Fibroblast of pulmonary artery (primary cell): ENCODE measurements at regions not wholly inside any gene's neighbourhood (a gene's known extent, or its start where the extent isn't known, plus 50 kb on each side); places are given as distances from the start of the nearest gene placed in this dataset.

ENCODE experiments used
- DNase-seq: peaks from one replicate; pipeline ENCODE4 v3.0.0-alpha.2; 2010; ENCODE audit warnings: low read depth
- H3K4me3 ChIP-seq: replicated peaks from 2 replicates; pipeline ENCODE4 v1.5.1; 2011; ENCODE audit warnings: low read depth, mild to moderate bottlenecking, control low read depth, low read length, moderate library complexity
- CTCF ChIP-seq: IDR thresholded peaks from 2 replicates; pipeline ENCODE4 v1.5.1; 2011; ENCODE audit warnings: mild to moderate bottlenecking, control low read depth, low read length, inconsistent platforms; ENCODE audit errors: missing control alignments

DNA sequence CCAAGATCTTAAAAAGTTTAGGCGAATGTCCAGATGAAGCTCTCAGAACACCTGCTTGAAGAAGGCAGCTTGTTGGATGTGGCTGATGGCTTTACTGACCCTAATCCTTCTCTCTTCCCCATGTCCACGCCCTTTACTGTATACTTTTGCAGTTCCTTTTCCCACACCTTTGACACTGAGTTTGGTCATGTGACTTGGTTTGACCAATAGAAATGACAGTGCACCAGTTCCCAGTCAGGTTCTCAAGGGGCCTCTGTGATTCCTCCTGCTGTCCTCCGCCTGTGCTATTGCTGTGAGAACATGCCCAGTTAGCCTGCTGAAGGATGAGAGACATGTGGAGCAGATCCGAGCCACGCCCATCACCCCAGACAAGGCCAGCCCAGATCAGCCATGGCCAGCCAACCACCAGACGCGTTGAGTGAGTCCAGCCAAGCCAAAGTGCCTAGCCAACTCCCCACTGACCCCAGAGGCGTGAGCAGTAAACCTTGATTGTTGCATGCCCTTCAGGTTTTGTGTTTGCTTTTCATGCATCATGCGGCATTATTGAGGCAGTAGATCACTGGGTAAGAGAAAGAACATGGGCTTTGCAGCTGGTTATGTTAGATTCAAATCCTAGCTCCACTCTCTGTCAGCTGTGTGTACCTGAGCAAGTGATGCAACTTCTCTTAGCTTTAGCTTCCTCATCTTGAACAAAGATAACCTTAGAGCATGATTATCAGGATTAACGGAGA, 258.0 kb upstream of the SIX2 start:
- no peak for TF ChIP-seq CTCF
- H3K4me3 ChIP-seq, result no peak overlapping the region
- no peak for DNase-seq

DNA sequence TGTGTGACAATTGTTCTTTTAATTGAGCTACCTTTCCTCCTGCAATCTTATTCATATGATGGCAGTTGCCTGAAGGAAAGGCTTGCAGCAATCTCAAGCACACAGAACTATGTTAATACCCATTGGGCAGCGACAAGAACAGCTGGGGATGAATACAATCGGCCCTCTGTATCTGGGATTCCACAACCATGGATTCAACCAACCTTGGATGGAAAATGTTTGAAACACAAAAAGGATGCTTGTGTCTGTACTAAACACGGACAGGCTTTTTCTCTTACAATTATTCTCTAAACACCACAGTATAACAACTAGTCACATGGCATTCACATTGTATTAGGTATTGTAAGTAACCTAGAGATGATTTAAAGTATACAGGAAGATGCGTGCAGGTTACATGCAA, 256.1 kb upstream of the SIX2 start:
- no peak for DNase-seq
- no peak overlapping the region for H3K4me3 ChIP-seq
- TF ChIP-seq CTCF, result no peak

- no peak for TF ChIP-seq CTCF
- no peak for DNase-seq
- H3K4me3 ChIP-seq, result no peak overlapping the region
Measured at GRCh38 chr2:45264227-45265225, 255.3 kb upstream of the SIX2 start.

- DNase-seq, result no peak
- H3K4me3 ChIP-seq, result no peak overlapping the region
- TF ChIP-seq CTCF, result no peak
Measured at GRCh38 chr2:45263147-45263546, 253.9 kb upstream of the SIX2 start.

DNA sequence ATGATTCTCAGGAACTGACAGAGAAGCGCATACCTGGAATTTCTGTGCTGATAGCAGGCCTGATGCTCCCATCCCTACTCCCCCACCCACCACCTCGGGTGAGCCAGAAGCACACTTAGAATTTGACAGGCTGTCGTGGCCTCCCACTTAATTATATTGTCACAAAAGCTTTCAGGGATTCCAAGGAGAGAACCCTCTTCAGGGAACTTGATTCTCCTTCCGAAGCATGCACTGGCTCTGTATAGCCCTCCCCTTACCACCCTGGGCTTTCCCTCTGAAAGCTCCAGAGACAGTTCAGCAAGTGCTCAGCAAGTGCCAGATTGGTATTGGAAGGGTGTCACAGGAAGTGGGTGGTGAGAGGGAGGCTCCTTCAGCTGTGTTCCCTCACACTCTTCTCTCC, 252.5 kb upstream of the SIX2 start:
- TF ChIP-seq CTCF, result no peak
- no peak overlapping the region for H3K4me3 ChIP-seq
- no peak for DNase-seq

GRCh38 chr2:45260946-45261345, 251.7 kb upstream of the SIX2 start:
- DNase-seq, result no peak
- H3K4me3 ChIP-seq, result no peak overlapping the region
- no peak for TF ChIP-seq CTCF
